ENCODE measurements at regions not wholly inside any gene's neighbourhood (a gene's known extent, or its start where the extent isn't known, plus 50 kb on each side); places are given as distances from the start of the nearest gene placed in this dataset.

GRCh38 chr15:97790180-97790579 is 170.3 kb upstream of the ARRDC4 start:
- DNase-seq (ENCODE audit: low read depth), result no peak
- TF ChIP-seq, protein P1, sequence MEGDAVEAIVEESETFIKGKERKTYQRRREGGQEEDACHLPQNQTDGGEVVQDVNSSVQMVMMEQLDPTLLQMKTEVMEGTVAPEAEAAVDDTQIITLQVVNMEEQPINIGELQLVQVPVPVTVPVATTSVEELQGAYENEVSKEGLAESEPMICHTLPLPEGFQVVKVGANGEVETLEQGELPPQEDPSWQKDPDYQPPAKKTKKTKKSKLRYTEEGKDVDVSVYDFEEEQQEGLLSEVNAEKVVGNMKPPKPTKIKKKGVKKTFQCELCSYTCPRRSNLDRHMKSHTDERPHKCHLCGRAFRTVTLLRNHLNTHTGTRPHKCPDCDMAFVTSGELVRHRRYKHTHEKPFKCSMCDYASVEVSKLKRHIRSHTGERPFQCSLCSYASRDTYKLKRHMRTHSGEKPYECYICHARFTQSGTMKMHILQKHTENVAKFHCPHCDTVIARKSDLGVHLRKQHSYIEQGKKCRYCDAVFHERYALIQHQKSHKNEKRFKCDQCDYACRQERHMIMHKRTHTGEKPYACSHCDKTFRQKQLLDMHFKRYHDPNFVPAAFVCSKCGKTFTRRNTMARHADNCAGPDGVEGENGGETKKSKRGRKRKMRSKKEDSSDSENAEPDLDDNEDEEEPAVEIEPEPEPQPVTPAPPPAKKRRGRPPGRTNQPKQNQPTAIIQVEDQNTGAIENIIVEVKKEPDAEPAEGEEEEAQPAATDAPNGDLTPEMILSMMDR (IDR thresholded peaks at IDR 0.05; ENCODE audit: low read length, missing control alignments), result no peak
- H3K4me3 ChIP-seq (replicated peaks; ENCODE audit: low read depth, low read length), result no peak overlapping the region

DNA sequence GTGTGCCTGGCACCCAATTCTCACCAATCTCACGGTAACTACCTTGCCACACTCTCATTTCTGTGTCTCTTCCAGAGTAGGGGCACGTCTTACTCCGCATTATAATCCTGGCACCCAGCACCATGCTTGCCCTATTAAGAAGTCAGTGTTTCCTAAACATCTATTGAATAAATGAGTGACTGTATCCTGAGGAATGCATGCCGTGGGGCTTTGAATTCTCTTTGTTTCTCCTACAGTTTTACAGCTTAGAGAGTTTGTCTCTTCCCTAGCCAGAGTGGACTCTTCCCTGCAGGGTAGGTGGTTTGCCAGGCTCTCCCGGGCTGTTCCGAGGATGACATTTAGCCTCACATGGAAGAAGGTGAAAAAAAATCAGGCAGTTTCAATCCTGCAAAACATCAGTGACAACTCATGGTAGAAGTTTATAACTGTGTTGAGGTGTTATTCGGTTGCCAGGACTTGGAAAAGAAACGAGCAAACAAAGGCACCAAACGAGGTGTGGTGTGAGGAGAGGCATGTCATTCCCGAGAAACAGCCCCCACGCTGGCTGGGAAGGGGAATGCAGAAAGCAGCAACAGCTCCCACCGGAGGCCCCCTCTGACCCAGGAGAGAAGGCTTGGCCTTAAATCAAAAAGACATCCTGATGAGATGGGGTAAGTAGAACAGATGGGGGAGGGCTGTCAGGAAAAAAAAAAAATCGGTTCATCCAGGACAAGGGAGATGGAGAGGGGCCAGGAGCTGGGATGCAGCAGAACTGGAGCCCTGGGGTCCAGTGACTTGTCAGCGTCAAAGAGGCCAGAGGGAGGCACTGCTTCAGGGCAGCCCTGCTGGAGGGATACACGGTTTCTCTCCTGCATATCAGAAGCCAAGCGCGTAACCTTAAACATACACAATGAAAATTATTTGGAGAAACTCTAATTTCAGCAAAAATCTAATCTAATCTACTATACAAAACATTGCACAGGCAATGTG is 168.4 kb upstream of the ARRDC4 start:
- H3K4me3 ChIP-seq (replicated peaks; ENCODE audit: low read depth, low read length), result no peak overlapping the region
- TF ChIP-seq, protein P1 (IDR thresholded peaks at IDR 0.05; ENCODE audit: low read length, missing control alignments), result no peak
- DNase-seq (ENCODE audit: low read depth), result no peak

GRCh38 chr15:97804950-97805349 is 155.6 kb upstream of the ARRDC4 start:
- TF ChIP-seq, protein P1 (IDR thresholded peaks at IDR 0.05; ENCODE audit: low read length, missing control alignments), result no peak
- DNase-seq (ENCODE audit: low read depth), result no peak
- no peak overlapping the region for H3K4me3 ChIP-seq (replicated peaks; ENCODE audit: low read depth, low read length)

DNA sequence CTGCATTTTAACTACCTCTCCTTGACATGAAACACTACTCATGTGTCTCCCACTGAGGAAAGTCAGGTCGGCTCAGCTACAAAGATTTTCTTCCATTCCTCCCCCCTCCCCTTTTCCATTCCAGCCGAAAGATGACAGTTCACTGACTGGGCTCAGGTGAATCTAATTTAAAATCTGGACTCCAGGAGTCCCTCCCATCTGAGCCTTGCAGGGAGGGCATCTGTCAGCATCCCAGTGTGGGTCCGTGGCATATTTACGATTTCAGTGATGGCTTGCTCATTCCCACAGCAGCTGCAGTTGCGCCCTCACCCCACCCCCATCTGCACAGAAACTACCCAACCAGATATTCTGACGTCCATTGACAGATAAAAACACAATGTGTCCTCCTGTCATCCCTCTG is 153.7 kb upstream of the ARRDC4 start:
- DNase-seq (ENCODE audit: low read depth), result no peak
- TF ChIP-seq, protein P1 (IDR thresholded peaks at IDR 0.05; ENCODE audit: low read length, missing control alignments), result no peak
- no peak overlapping the region for H3K4me3 ChIP-seq (replicated peaks; ENCODE audit: low read depth, low read length)

- TF ChIP-seq, protein P1 (IDR thresholded peaks at IDR 0.05; ENCODE audit: low read length, missing control alignments), result no peak
- H3K4me3 ChIP-seq (replicated peaks; ENCODE audit: low read depth, low read length), result no peak overlapping the region
- DNase-seq (ENCODE audit: low read depth), result no peak
Observed at GRCh38 chr15:97815835-97816234, 144.7 kb upstream of the ARRDC4 start.

DNA sequence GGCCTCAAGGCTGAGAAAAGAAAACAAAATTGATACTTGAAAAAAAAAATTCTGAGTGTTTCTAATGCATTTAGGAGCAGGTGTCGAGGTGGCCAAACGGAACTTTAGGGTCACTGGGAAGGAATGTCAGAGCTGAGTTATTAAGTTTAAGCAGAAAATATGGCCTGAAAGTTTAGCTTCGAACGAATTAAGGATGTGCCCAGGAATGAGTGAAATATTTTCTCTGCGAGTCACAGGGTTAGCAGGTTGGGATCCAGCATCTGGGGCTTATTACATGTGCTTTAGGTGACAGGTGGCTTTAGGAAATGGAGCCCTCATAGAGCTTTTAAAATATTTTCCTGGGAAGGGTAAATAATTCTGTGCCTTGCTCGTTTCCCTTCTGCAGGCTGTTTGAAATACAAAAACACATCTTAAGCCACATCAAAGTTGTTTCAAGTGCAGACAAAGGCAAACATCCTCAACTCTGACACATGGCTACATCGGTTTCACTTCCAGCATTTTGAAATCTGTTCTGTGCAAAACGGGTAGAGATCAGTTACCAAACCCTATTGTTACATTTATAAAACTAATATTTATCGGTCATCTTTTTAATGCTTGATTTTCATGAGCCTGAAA is 143.1 kb upstream of the ARRDC4 start:
- TF ChIP-seq, protein P1 (IDR thresholded peaks at IDR 0.05; ENCODE audit: low read length, missing control alignments), result no peak
- no peak for DNase-seq (ENCODE audit: low read depth)
- H3K4me3 ChIP-seq (replicated peaks; ENCODE audit: low read depth, low read length), result no peak overlapping the region

Data from fibroblast of pulmonary artery (primary cell).